Activated effector memory CD4-positive, alpha-beta T cell treated with Interleukin-2 at 50 U/mL for 16 hours (primary cell): ENCODE measurements at regions not wholly inside any gene's neighbourhood (a gene's known extent, or its start where the extent isn't known, plus 50 kb on each side); places are given as distances from the start of the nearest gene placed in this dataset.
"Not testable (repeated sequence)": the region's sequence is repeated elsewhere in the genome, so short reads cannot be mapped to it uniquely, and the experiment has no call there.

Source experiments
- DNase-seq: peaks from one replicate; pipeline ENCODE4 v3.0.0-alpha.2; 2020

GRCh38 chr3:195669310-195669709, 51.5 kb upstream of the MUC20 start:
- not testable (repeated sequence) for DNase-seq

- DNase-seq = not testable (repeated sequence)
Measured at GRCh38 chr3:195668131-195668766, 52.5 kb upstream of the MUC20 start.

GRCh38 chr3:195665311-195665710, 55.5 kb upstream of the MUC20 start:
- not testable (repeated sequence) for DNase-seq

GRCh38 chr3:195664131-195664530, 56.6 kb upstream of the MUC20 start:
- DNase-seq = not testable (repeated sequence)

DNA sequence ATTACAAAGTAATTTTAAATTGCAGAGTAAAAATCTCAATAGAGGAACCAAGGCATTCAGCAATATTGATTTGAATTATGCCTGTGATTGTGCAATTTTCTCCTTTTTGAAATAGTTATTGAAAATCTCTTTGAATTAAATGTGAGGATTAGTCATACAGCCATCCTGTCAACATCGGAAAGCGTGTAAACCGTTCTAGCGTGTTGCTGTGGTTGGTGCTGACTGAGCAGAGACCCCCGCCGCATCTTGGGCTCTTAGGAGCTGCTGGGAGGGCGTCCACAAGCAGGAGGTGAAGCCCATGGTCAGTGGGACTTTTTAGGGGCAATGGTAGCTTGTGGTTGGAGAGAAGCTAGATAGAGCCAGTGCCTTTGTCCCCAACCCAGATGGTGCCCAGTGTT, 61.6 kb upstream of the MUC20 start:
- not testable (repeated sequence) for DNase-seq

- not testable (repeated sequence) for DNase-seq
Measured at GRCh38 chr3:195658381-195659135, 62.2 kb upstream of the MUC20 start.

- peak; percentile 89 for DNase-seq
Measured at GRCh38 chr3:195657475-195658372, 63.1 kb upstream of the MUC20 start.

GRCh38 chr3:195656091-195656490, 64.7 kb upstream of the MUC20 start:
- DNase-seq = not testable (repeated sequence)

GRCh38 chr3:195654746-195655145, 66.0 kb upstream of the MUC20 start:
- not testable (repeated sequence) for DNase-seq

DNA sequence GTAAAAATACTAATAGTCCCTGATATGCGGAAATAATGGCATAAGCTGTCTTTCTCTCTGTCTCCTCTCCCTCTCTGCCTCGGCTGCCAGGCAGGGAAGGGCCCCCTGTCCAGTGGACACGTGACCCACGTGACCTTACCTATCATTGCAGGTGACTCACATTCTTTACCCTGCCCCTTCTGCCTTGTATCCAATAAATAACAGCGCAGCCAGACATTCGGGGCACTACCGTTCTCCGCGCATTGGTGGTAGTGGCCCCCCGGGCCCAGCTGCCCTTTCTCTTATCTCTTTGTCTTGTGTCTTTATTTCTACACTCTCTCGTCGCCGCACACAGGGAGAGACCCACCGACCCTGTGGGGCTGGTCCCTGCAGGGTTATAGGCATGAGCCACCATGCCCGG, 66.6 kb upstream of the MUC20 start:
- DNase-seq = not testable (repeated sequence)

DNA sequence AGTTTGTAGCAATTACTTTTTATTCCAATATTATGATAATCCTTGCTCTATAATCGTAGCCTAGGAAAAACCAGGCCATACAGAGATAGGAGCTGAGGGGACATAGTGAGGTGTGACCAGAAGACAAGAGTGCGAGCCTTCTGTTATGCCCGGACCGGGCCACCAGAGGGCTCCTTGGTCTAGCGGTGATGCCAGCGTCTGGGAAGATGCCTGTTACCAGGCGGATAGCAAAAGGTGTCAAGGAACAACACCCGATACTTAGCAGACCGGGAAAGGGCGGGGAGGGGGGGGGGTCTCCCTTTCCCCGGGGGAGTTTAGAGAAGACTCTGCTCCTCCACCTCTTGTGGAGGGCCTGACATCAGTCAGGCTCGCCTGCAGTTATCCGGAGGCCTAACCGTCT, 67.1 kb upstream of the MUC20 start:
- not testable (repeated sequence) for DNase-seq

DNA sequence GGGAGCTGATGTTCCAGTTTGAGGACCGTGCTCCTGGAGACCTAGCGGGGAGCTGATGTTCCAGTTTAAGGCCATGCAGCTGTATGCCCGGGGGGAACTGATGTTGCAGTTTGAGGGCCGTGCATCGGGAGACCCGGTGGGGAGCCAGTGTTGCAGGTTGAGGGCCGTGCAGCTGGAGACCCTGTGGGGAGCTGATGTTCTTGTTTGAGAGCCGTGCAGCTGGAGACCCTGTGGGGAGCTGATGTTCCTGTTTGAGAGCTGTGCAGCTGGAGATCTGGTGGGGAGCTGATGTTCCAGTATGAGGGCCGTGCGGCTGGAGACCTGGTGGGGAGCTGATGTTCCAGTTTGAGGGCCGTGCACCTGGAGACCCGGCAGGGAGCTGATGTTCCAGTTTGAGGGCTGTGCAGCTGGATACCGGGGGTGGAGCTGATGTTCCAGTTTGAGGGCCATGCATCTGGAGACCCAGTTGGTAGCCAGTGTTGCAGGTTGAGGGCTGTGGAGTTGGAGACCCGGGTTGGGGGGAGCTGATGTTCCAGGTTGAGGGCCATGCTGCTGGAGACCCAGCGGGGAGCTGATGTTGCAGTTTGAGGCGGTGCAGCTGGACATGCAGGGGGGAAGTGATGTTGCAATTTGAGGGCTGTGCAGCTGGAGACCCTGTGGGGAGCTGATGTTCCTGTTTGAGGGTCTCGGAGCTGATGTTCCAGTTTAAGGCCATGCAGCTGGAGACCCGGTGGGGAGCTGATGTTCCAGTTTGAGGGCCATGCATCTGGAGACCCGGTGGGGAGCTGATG, 64.4 kb upstream of the APOD start:
- not testable (repeated sequence) for DNase-seq

GRCh38 chr3:195645872-195646271, 62.1 kb upstream of the APOD start:
- not testable (repeated sequence) for DNase-seq

DNA sequence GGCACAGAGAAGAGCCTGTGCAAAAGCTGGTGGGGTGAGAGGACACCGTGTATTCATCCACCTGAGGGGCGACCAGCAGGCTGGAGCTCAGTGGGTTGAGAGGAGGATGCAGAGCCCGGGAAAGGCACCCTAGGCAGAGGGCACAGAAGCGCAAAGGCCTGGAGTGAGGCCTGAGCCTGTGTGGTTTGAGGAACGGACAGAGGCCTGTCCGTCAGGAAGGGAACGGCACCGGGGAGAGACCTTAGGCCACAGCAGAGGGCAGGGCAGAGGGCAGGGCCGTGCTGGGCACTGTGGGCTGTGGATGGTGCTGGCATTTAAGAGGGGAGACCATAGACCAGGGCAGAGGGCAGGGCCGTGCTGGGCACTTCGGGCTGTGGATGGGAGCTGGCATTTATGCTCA, 59.5 kb upstream of the APOD start:
- not testable (repeated sequence) for DNase-seq

DNA sequence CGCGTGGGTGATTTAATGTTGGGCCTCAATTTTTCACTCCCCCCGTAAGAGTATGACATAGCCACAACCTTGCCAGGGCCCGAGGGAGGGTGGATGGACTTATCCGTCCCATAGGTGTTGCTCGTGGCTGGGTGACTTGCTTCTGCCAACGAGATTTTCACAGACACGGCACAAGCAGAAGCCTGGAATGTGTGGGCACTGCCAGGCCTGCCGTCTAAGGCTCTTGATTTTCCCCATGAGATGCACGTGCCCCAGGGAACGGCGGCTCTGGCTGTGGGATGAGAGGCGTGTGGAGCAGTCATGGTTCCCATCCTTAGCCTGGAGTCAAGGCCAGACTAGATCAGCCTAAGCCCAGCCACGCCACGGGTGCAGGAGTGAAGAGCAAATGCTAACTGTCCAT, 58.6 kb upstream of the APOD start:
- not testable (repeated sequence) for DNase-seq

- not testable (repeated sequence) for DNase-seq
Measured at GRCh38 chr3:195638456-195638855, 54.7 kb upstream of the APOD start.

GRCh38 chr3:195637473-195638233, 53.9 kb upstream of the APOD start:
- DNase-seq = not testable (repeated sequence)

- not testable (repeated sequence) for DNase-seq
Measured at GRCh38 chr3:195637011-195637410, 53.3 kb upstream of the APOD start.

DNA sequence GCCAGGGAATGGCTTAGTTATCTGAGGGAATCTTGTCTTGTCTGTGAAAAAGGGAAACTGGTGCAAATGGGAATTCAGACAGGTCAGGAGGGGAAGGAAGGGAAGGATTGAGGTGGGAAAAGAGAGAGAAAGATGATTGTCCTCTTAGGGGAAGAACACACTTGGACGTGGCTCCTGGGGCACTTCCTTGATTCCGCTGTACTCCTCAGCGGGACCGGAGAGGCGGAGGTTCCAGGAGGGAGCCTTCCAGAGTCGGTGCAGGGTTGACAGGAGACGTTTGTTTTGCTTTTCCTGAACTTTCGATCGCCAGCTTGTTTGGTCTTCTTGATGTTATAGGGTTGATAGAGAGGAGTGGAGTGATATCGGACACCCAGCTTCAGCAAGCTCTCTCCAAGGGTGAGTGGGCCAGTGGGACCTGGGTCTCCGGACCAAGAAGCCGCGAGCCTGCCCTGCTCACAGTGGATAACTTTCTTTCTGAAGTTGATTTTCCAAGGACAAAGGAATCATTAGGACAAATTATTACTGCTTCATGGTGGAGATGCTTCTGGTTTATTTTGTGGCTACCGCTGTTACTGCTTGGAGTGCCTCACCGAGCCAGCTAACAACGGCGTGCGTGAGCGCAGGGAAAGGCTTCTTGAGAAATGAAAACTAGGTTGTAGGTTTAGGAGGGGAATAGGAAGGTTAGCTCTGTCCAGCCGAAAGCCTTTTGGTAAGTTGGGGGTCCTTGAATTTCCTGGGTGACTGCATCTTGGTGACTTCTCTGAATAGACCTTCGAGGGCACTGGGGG, 52.4 kb upstream of the APOD start:
- not testable (repeated sequence) for DNase-seq

DNA sequence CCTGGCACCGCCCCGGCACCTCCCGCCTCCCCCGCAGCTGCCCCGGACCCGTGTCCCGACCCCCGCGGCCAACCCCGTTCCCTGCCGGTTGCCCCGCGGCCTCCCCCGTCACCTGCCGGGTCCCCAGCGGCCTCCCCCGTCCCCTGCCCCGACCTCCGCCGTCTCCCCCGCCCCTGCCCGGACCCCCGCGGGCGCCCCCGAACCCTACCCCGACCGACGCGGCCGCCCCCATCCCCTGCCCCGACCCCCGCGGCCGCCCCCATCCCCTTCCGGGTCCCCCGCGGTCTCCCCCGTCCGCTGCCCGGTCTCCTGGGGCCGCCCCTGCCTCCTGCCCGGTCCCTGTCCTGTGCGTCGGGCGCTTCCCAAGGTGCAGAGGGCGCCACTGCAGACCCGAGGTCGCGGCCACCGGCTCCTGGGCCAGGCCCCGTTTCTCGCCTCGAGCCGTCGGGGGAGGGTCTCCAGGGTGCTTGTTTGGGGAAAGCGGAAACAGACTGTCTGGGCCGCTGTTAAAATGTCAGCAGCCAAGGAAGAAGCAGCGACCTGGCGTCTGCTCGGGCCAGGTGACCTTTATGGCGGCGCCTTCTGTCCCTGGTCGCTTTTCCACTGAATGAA, 51.6 kb upstream of the APOD start:
- DNase-seq = not testable (repeated sequence)
